Osteoblast (primary cell): ENCODE measurements at regions not wholly inside any gene's neighbourhood (a gene's known extent, or its start where the extent isn't known, plus 50 kb on each side); places are given as distances from the start of the nearest gene placed in this dataset.
A peak's percentile ranks its signal among the peaks of the same experiment; 100 is the strongest.

Source experiments
- DNase-seq: peaks from one replicate; pipeline ENCODE4 v3.0.0; 2011; ENCODE audit warnings: low spot score, mixed read lengths; ENCODE audit not compliant: insufficient read length; ENCODE audit errors: missing footprints
- H2AFZ ChIP-seq: 2 replicates; pipeline ENCODE4 v1.6.0; 2011; ENCODE audit warnings: mild to moderate bottlenecking, low read length
- H3K27ac ChIP-seq: 2 replicates; pipeline ENCODE4 v1.5.1; 2011; ENCODE audit warnings: mild to moderate bottlenecking, low read depth, low read length, moderate library complexity
- H3K27me3 ChIP-seq: 2 replicates; pipeline ENCODE4 v1.6.0; 2012; ENCODE audit warnings: mild to moderate bottlenecking, control low read depth, inconsistent platforms, low read length, moderate library complexity; ENCODE audit not compliant: insufficient read depth
- H3K36me3 ChIP-seq: 2 replicates; pipeline ENCODE4 v1.5.1; 2011; ENCODE audit warnings: mild to moderate bottlenecking, low read length, control low read depth, moderate library complexity; ENCODE audit not compliant: insufficient read depth
- H3K4me1 ChIP-seq: 2 replicates; pipeline ENCODE4 v1.5.1; 2011; ENCODE audit warnings: mild to moderate bottlenecking, low read length, control low read depth, moderate library complexity; ENCODE audit not compliant: insufficient read depth
- H3K4me2 ChIP-seq: 2 replicates; pipeline ENCODE4 v1.6.0; 2011; ENCODE audit warnings: mild to moderate bottlenecking, low read length; ENCODE audit not compliant: insufficient read depth
- H3K4me3 ChIP-seq: fragments of 200-600 bp; sonication (generic); 3 replicates; pipeline ENCODE4 v1.5.1; 2012; ENCODE audit warnings: mild to moderate bottlenecking, low read length, inconsistent platforms; ENCODE audit not compliant: insufficient read depth
- H3K79me2 ChIP-seq: 2 replicates; pipeline ENCODE4 v1.6.0; 2012; ENCODE audit warnings: mild to moderate bottlenecking, low read length, control low read depth, inconsistent platforms; ENCODE audit not compliant: insufficient read depth
- H3K9me3 ChIP-seq: 2 replicates; pipeline ENCODE4 v1.5.1; 2011; ENCODE audit warnings: low read depth, low read length, control low read depth
- H4K20me1 ChIP-seq: 2 replicates; pipeline ENCODE4 v1.6.0; 2012; ENCODE audit warnings: mild to moderate bottlenecking, low read length, control low read depth; ENCODE audit not compliant: insufficient read depth
- CTCF ChIP-seq: IDR thresholded peaks from 2 replicates; pipeline ENCODE4 v1.5.1; 2011; ENCODE audit warnings: mild to moderate bottlenecking, low read depth, low read length, moderate library complexity; ENCODE audit errors: extremely low read depth

DNA sequence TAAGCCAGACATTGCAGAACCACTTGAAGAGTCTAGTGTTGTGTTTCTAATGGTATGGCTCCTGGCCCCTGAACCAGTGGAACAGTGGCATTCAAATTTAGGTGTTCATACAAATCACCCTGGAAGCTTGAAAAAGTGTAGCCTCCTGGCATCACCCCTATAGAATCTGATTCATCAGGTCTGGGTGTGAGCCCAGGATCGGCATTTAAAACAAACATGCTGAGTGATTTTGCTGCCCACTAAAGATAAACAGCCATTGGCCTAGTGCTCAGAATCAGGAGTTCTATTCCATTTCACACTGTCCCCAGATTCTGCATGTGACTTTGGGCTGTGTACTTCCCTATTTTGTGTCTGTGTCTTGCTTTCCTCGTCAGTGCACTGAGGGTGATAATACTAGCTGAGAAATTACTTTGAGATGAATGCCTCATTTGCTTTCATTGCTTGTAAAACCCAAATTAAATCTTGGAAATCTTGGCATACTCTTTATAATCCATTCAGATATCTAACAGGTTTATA, 241.5 kb upstream of the CLINT1 start:
- no peaks in the 10 kb centered on the region for H3K4me1 ChIP-seq
- no peak overlapping the region for H2AFZ ChIP-seq
- no peaks in the 10 kb centered on the region for H3K9me3 ChIP-seq
- no peak for TF ChIP-seq CTCF
- no peak overlapping the region for H3K4me2 ChIP-seq
- no peaks in the 10 kb centered on the region for H3K36me3 ChIP-seq
- H3K27me3 ChIP-seq, result peaks cover 4% of the 10 kb centered on the region
- no peak overlapping the region for H3K4me3 ChIP-seq
- no peaks in the 10 kb centered on the region for H4K20me1 ChIP-seq
- DNase-seq, result peak; percentile 43
- no peak overlapping the region for H3K27ac ChIP-seq
- H3K79me2 ChIP-seq, result no peaks in the 10 kb centered on the region

GRCh38 chr5:158099571-158100105, 240.7 kb upstream of the CLINT1 start:
- H3K79me2 ChIP-seq, result no peaks in the 10 kb centered on the region
- no peak overlapping the region for H2AFZ ChIP-seq
- TF ChIP-seq CTCF, result no peak
- no peak for DNase-seq
- peaks cover 4% of the 10 kb centered on the region for H3K27me3 ChIP-seq
- no peaks in the 10 kb centered on the region for H3K9me3 ChIP-seq
- no peaks in the 10 kb centered on the region for H3K36me3 ChIP-seq
- no peaks in the 10 kb centered on the region for H4K20me1 ChIP-seq
- no peak overlapping the region for H3K4me2 ChIP-seq
- H3K4me3 ChIP-seq, result no peak overlapping the region
- H3K4me1 ChIP-seq, result no peaks in the 10 kb centered on the region
- H3K27ac ChIP-seq, result no peak overlapping the region

DNA sequence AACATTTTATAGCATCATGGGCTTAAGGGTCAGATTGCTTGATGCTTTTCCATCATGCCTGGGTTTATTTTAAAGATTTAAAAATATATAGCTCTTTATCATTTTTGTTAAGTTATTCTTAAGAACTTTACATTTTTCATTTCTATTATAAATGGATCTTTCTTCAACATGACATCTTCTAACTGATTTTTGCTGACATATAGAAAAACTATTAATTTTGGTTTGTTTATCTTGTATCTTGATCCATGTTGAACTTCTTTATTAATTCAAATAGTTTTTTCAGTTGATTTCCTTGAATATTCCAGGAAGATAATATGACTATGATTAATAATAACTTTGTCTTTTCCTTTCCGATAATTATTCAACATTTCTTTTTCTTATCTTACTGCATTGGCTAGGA, 237.9 kb upstream of the CLINT1 start:
- peaks cover 4% of the 10 kb centered on the region for H3K27me3 ChIP-seq
- H3K4me3 ChIP-seq, result no peak overlapping the region
- DNase-seq, result no peak
- no peak overlapping the region for H2AFZ ChIP-seq
- H3K36me3 ChIP-seq, result no peaks in the 10 kb centered on the region
- H3K4me1 ChIP-seq, result no peaks in the 10 kb centered on the region
- H3K79me2 ChIP-seq, result no peaks in the 10 kb centered on the region
- no peaks in the 10 kb centered on the region for H3K9me3 ChIP-seq
- no peak overlapping the region for H3K27ac ChIP-seq
- no peaks in the 10 kb centered on the region for H4K20me1 ChIP-seq
- no peak overlapping the region for H3K4me2 ChIP-seq
- no peak for TF ChIP-seq CTCF

DNA sequence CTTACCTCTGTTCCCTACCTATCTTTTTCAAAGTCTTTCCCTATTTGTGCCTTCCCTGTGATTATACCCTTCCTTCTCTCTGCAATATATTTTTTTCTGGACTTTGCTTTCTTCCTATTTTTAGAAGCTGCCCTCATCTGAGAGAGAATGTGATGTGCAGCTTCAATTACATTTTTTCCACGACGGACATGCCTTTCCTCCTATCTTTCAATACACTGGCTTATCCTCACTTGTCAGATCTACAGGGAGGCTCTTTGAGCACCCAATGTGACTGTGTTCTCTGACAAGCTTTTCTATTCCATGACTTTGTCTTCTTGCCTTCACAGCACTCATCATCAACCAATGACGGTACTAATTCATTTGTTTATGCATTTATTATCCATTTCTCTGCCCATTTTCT, 227.9 kb upstream of the CLINT1 start:
- TF ChIP-seq CTCF, result no peak
- DNase-seq, result no peak
- no peak overlapping the region for H3K27ac ChIP-seq
- H3K4me3 ChIP-seq, result no peak overlapping the region
- H3K36me3 ChIP-seq, result no peaks in the 10 kb centered on the region
- H3K27me3 ChIP-seq, result no peaks in the 10 kb centered on the region
- H3K79me2 ChIP-seq, result no peaks in the 10 kb centered on the region
- no peaks in the 10 kb centered on the region for H3K4me1 ChIP-seq
- H3K4me2 ChIP-seq, result no peak overlapping the region
- H2AFZ ChIP-seq, result no peak overlapping the region
- no peaks in the 10 kb centered on the region for H4K20me1 ChIP-seq
- H3K9me3 ChIP-seq, result no peaks in the 10 kb centered on the region
